H1 (cell line): ENCODE measurements at regions not wholly inside any gene's neighbourhood (a gene's known extent, or its start where the extent isn't known, plus 50 kb on each side); places are given as distances from the start of the nearest gene placed in this dataset.

Experiments
- CREB1 ChIP-seq: IDR thresholded peaks from 2 replicates; pipeline ENCODE4 v1.6.1; 2012; ENCODE audit warnings: inconsistent platforms
- EGR1 ChIP-seq: IDR thresholded peaks from 2 replicates; pipeline ENCODE4 v1.6.1; 2011; ENCODE audit warnings: low read depth, low read length, borderline replicate concordance
- RAD21 ChIP-seq, 2 experiments: IDR thresholded peaks in 1 of 2; conservative IDR thresholded peaks in 1 of 2; 2 replicates each; pipeline ENCODE4 v1.6.1; 2011; ENCODE audit warnings: low read depth in 2 of 2, low read length in 2 of 2, improper control_type of control experiment in 1 of 2, inconsistent platforms in 1 of 2, mild to moderate bottlenecking in 1 of 2, moderate library complexity in 1 of 2
- RNF2 ChIP-seq: fragments of 200-900, 300-1000 bp; sonication (generic); IDR thresholded peaks from 2 replicates; pipeline ENCODE4 v1.7.1; 2016; ENCODE audit warnings: borderline replicate concordance, low read depth, mild to moderate bottlenecking, antibody characterized with exemption, low read length; ENCODE audit not compliant: poor library complexity, severe bottlenecking; ENCODE audit errors: missing control alignments
- SP2 ChIP-seq: IDR thresholded peaks from 2 replicates; pipeline ENCODE4 v1.6.1; 2012; ENCODE audit warnings: mild to moderate bottlenecking, low read length, inconsistent platforms
- SRF ChIP-seq: IDR thresholded peaks from 2 replicates; pipeline ENCODE4 v1.6.1; 2011; ENCODE audit warnings: mild to moderate bottlenecking, low read depth, low read length, moderate library complexity
- USF2 ChIP-seq: IDR thresholded peaks from 2 replicates; pipeline ENCODE4 v1.6.1; 2011; ENCODE audit warnings: low read length, improper control_type of control experiment

GRCh38 chr16:26263406-26263805 lies 571.6 kb downstream of the HS3ST4 start (continued):
- TF ChIP-seq RAD21 (IDR thresholded peaks at IDR 0.05 in 1 of 2, conservative IDR thresholded peaks at IDR 0.05 in 1 of 2; ENCODE audit: low read depth in 2 of 2, low read length in 2 of 2) (no peak), RNF2 (no peak), USF2 (no peak), EGR1 (no peak), SP2 (no peak), CREB1 (no peak), SRF (no peak)
- TF ChIP-seq, all 59 proteins: peak for 0
